OCI-LY1 (cell line): ENCODE measurements at regions not wholly inside any gene's neighbourhood (a gene's known extent, or its start where the extent isn't known, plus 50 kb on each side); places are given as distances from the start of the nearest gene placed in this dataset.
"Not testable (repeated sequence)": the region's sequence is repeated elsewhere in the genome, so short reads cannot be mapped to it uniquely, and the experiment has no call there.

Experiments used
- H2AFZ ChIP-seq: fragments of 200-600 bp; sonication (generic), shearing (Covaris generic); 2 replicates; pipeline ENCODE4 v1.6.0; 2014; ENCODE audit warnings: antibody characterized with exemption, mild to moderate bottlenecking, low read length
- H3F3A ChIP-seq: fragments of 200-600 bp; sonication (generic), shearing (Covaris generic); 2 replicates; pipeline ENCODE4 v1.6.0; 2014; ENCODE audit warnings: mild to moderate bottlenecking, antibody characterized with exemption, low read length, moderate library complexity; ENCODE audit not compliant: insufficient read depth
- H3K27ac ChIP-seq: fragments of 200-600 bp; sonication (generic); 2 replicates; pipeline ENCODE4 v1.5.1; 2014; ENCODE audit warnings: low read length, mixed run types, mild to moderate bottlenecking, low read depth; ENCODE audit not compliant: poor library complexity, severe bottlenecking
- H3K27me3 ChIP-seq: fragments of 200-600 bp; sonication (generic); 2 replicates; pipeline ENCODE4 v1.6.0; 2014; ENCODE audit warnings: antibody characterized with exemption, mild to moderate bottlenecking, low read length, moderate library complexity; ENCODE audit not compliant: insufficient read depth
- H3K36me3 ChIP-seq: fragments of 200-600 bp; sonication (generic); 2 replicates; pipeline ENCODE4 v1.6.1; 2014; ENCODE audit warnings: mild to moderate bottlenecking, antibody characterized with exemption, low read length, moderate library complexity, mixed read lengths; ENCODE audit not compliant: insufficient read depth
- H3K4me1 ChIP-seq: fragments of 200-600 bp; sonication (generic); 2 replicates; pipeline ENCODE4 v1.5.1; 2014; ENCODE audit warnings: mild to moderate bottlenecking, low read length, moderate library complexity; ENCODE audit not compliant: insufficient read depth, severe bottlenecking
- H3K4me2 ChIP-seq: fragments of 200-600 bp; sonication (generic), shearing (Covaris generic); 2 replicates; pipeline ENCODE4 v1.6.1; 2014; ENCODE audit warnings: low read length
- H3K4me3 ChIP-seq: fragments of 200-600 bp; sonication (generic); 2 replicates; pipeline ENCODE4 v1.5.1; 2014; ENCODE audit warnings: low read length, low read depth, mild to moderate bottlenecking, mixed read lengths; ENCODE audit not compliant: poor library complexity, severe bottlenecking
- H3K79me2 ChIP-seq: fragments of 200-600 bp; shearing (Covaris generic); 2 replicates; pipeline ENCODE4 v1.6.1; 2016; ENCODE audit warnings: mixed run types, low read length, mixed read lengths; ENCODE audit not compliant: insufficient read depth
- H3K9ac ChIP-seq: fragments of 200-600 bp; sonication (generic), shearing (Covaris generic); 2 replicates; pipeline ENCODE4 v1.6.1; 2014; ENCODE audit warnings: mild to moderate bottlenecking, low read length, mixed read lengths
- H3K9me2 ChIP-seq: fragments of 200-600 bp; sonication (generic), shearing (Covaris generic); 2 replicates; pipeline ENCODE4 v1.6.1; 2014; ENCODE audit warnings: low read depth, mild to moderate bottlenecking, low read length, mixed read lengths
- H3K9me3 ChIP-seq: fragments of 200-600 bp; shearing (Covaris generic); 2 replicates; pipeline ENCODE4 v1.6.1; 2014; ENCODE audit warnings: low read length, mixed read lengths
- H4K20me1 ChIP-seq: fragments of 200-600 bp; sonication (generic), shearing (Covaris generic); 2 replicates; pipeline ENCODE4 v1.6.0; 2016; ENCODE audit warnings: mild to moderate bottlenecking, low read length; ENCODE audit not compliant: insufficient read depth
- CTCF ChIP-seq: fragments of 200-600 bp; sonication (generic), shearing (Covaris generic); IDR thresholded peaks from 2 replicates; pipeline ENCODE4 v1.5.1; 2017; ENCODE audit warnings: mild to moderate bottlenecking, antibody characterized with exemption, low read length, moderate library complexity, mixed read lengths
- EZH2 ChIP-seq: fragments of 200-600 bp; sonication (generic), shearing (Covaris generic); IDR thresholded peaks from 2 replicates; pipeline ENCODE4 v1.8.0; 2017; ENCODE audit warnings: borderline replicate concordance, mixed run types, mild to moderate bottlenecking, antibody characterized with exemption, low read length, moderate library complexity, mixed read lengths

- no peak overlapping the region for H2AFZ ChIP-seq
- H3K27me3 ChIP-seq: no peaks in the 10 kb centered on the region
- H3K4me3 ChIP-seq: no peak overlapping the region
- H4K20me1 ChIP-seq: no peaks in the 10 kb centered on the region
- no peak for TF ChIP-seq CTCF
- H3K36me3 ChIP-seq: no peaks in the 10 kb centered on the region
- no peaks in the 10 kb centered on the region for H3F3A ChIP-seq
- 0 out of 2 replicates have a peak overlapping the region, but pooled peaks have one; percentile 2 for H3K4me2 ChIP-seq
- H3K9ac ChIP-seq: no peak overlapping the region
- no peaks in the 10 kb centered on the region for H3K4me1 ChIP-seq
- no peaks in the 10 kb centered on the region for H3K79me2 ChIP-seq
- H3K27ac ChIP-seq: no peak overlapping the region
- H3K9me3 ChIP-seq: no peaks in the 10 kb centered on the region
- H3K9me2 ChIP-seq: no peaks in the 10 kb centered on the region
Observed at GRCh38 chr7:34438436-34438835, 219.6 kb upstream of the NPSR1 start.

DNA sequence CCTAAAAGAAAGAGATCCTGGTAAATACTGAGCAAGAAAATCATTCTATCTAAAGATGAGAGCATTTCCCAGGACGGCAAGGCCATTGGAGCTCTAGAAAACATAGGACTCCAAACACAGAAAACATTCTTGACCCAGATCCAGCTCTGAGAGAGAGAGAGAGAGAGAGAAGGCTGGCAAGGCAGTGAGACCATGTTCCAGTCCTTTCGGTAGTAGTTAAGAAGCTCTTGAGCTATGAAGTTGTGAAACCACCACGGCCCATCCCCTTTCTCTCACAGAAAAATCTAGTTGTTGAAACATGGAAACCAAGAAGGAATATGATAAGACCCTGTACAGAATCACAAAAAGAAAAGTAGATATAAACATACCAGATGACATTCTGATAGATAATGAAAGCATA lies 212.4 kb upstream of the NPSR1 start:
- H3K9me3 ChIP-seq: no peaks in the 10 kb centered on the region
- TF ChIP-seq EZH2 (no peak), CTCF (no peak)
- no peaks in the 10 kb centered on the region for H3K36me3 ChIP-seq
- H3K27ac ChIP-seq: no peak overlapping the region
- no peak overlapping the region for H2AFZ ChIP-seq
- H3K79me2 ChIP-seq: no peaks in the 10 kb centered on the region
- H3K9ac ChIP-seq: no peak overlapping the region
- H3K27me3 ChIP-seq: no peaks in the 10 kb centered on the region
- no peaks in the 10 kb centered on the region for H3K9me2 ChIP-seq
- H3K4me3 ChIP-seq: no peak overlapping the region
- no peaks in the 10 kb centered on the region for H3F3A ChIP-seq
- H4K20me1 ChIP-seq: no peaks in the 10 kb centered on the region
- H3K4me1 ChIP-seq: no peaks in the 10 kb centered on the region
- no peak overlapping the region for H3K4me2 ChIP-seq

DNA sequence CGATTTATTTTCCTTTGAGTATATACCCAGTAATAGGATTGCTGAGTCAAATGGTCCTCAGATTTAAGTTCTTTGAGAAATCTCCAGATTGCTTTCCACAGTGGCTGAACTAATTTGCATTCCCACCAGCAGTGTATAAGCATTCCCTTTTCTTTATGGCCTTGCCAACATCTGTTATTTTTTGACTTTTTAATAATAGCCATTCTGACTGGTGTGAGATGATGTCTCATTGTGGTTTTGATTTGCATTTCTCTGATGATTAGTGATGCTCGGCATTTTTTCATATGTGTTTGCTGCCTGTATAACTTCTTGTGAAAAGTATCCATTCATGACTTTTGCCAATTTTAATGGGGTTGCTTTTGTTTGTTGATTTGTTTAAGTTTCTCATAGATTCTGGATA lies 209.5 kb upstream of the NPSR1 start:
- H3K79me2 ChIP-seq, H3K4me2 ChIP-seq, H3K9me3 ChIP-seq, H3K9me2 ChIP-seq, H3K27ac ChIP-seq, H3K9ac ChIP-seq, H3K36me3 ChIP-seq, H3F3A ChIP-seq, H3K27me3 ChIP-seq, H3K4me3 ChIP-seq, H2AFZ ChIP-seq, H3K4me1 ChIP-seq, H4K20me1 ChIP-seq: not testable (repeated sequence)

- Histone ChIP-seq H3K36me3 (no peaks in the 10 kb centered on the region), H3K27me3 (no peaks in the 10 kb centered on the region), H3K4me3 (no peak overlapping the region), H3K9me3 (no peaks in the 10 kb centered on the region), H3K9me2 (no peaks in the 10 kb centered on the region; the same call in 1 of the 2 replicates), H3K9ac (no peak overlapping the region), H3K4me1 (no peaks in the 10 kb centered on the region), H3F3A (no peaks in the 10 kb centered on the region), H3K27ac (no peak overlapping the region), H3K4me2 (no peak overlapping the region), H2AFZ (no peak overlapping the region), H4K20me1 (no peaks in the 10 kb centered on the region), H3K79me2 (no peaks in the 10 kb centered on the region)
- TF ChIP-seq EZH2 (no peak), CTCF (no peak)
Observed at GRCh38 chr7:34449765-34450164, 208.3 kb upstream of the NPSR1 start.
